ENCODE measurements at regions not wholly inside any gene's neighbourhood (a gene's known extent, or its start where the extent isn't known, plus 50 kb on each side); places are given as distances from the start of the nearest gene placed in this dataset.
"Not testable (repeated sequence)": the region's sequence is repeated elsewhere in the genome, so short reads cannot be mapped to it uniquely, and the experiment has no call there.

DNA sequence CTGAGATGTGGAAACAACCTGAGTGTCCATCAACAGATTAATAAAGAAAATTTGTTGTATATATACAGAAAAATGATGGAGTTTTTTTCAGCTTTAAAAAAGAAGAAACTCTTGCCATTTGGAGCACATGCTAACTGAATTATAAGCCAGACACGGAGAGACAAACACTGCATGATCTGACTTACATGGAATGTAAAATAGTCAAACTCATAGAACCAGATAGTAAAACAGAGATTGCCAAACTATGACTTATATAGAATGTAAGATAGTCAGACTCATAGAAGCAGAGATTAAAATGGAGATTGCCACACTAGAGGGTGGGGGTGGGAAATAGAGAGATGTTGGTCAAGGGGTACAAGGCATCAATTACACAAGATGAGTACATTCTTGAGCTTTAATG, 1786.6 kb downstream of the PLA2G4A start:
- ATAC-seq (replicated peaks in 6 of 8): no peak
- in situ Hi-C loops (cut with MboI; ENCODE audit: low pct_unique_long_range_greater_than_20kb in 2 of 9, low sequenced_read_pairs in 9 of 9, unreplicated experiment in 9 of 9): no loop called here
- H3K4me3 ChIP-seq: no peak overlapping the region
- H3K4me1 ChIP-seq (replicated peaks in 1 of 2): no peaks in the 10 kb centered on the region
- WGBS, 10 experiments: 0 to 100% (median 86%) methylated on average over 1 of the region's 1 CpG; no CpG with 5 or more reads in 2 of the 10 experiments
- H3K27ac ChIP-seq: no peak overlapping the region

GRCh38 chr1:188620236-188620635, 1791.5 kb downstream of the PLA2G4A start:
- Histone ChIP-seq H3K27ac (no peak overlapping the region), H3K4me3 (no peak overlapping the region), H3K4me1 (replicated peaks in 1 of 2) (no peaks in the 10 kb centered on the region)
- ATAC-seq (replicated peaks in 6 of 8): no peak
- in situ Hi-C loops (cut with MboI; ENCODE audit: low pct_unique_long_range_greater_than_20kb in 2 of 9, low sequenced_read_pairs in 9 of 9, unreplicated experiment in 9 of 9): no loop called here
- WGBS, 10 experiments: 32 to 100% (median 72%) methylated on average over 2 to 4 of the region's 4 CpGs; no CpG with 5 or more reads in 2 of the 10 experiments

GRCh38 chr1:188641566-188642211, 1812.9 kb downstream of the PLA2G4A start:
- H3K4me3 ChIP-seq: no peak overlapping the region
- ATAC-seq (replicated peaks in 6 of 8): peak in 5 of 8 experiments; percentile 56 to 84 (median 77)
- in situ Hi-C loops (cut with MboI; ENCODE audit: low pct_unique_long_range_greater_than_20kb in 2 of 9, low sequenced_read_pairs in 9 of 9, unreplicated experiment in 9 of 9): no loop called here
- WGBS, 10 experiments: 6 to 97% (median 60%) methylated on average over 1 to 2 of the region's 2 CpGs; no CpG with 5 or more reads in 1 of the 10 experiments
- peaks cover 0 to 3% of the 10 kb centered on the region in 2 donors for H3K4me1 ChIP-seq (replicated peaks in 1 of 2)
- no peak overlapping the region for H3K27ac ChIP-seq

DNA sequence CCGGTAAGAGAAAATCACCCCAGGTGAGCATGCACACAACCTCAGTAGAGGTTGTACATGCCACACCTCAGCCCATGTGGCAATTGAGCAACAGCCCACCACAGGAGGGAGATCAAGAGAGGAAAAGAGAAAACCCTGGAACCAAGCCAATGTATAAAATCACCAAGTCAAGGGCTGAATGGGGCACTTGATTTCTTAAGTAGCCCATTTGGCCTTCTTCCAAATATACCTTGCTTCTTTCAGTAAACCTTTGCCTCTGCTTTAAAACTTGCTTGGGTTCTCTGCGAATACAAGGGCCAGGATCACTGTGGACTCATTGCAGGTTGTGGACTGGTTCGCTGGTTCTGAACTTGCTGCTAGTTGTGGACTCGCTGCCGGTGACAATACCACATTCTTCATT, 1814.0 kb downstream of the PLA2G4A start:
- H3K27ac ChIP-seq: no peak overlapping the region
- peaks cover 0 to 3% of the 10 kb centered on the region in 2 donors for H3K4me1 ChIP-seq (replicated peaks in 1 of 2)
- in situ Hi-C loops (cut with MboI; ENCODE audit: low pct_unique_long_range_greater_than_20kb in 2 of 9, low sequenced_read_pairs in 9 of 9, unreplicated experiment in 9 of 9): no loop called here
- ATAC-seq (replicated peaks in 6 of 8): no peak
- 0 to 100% (median 87%) methylated on average over 1 to 5 of the region's 5 CpGs for WGBS, 10 experiments
- H3K4me3 ChIP-seq: no peak overlapping the region

- peak in 5 of 8 experiments; percentile 33 to 85 (median 63) for ATAC-seq (replicated peaks in 6 of 8)
- WGBS, 10 experiments: 0 to 100% (median 86%) methylated on average over 1 of the region's 1 CpG; no CpG with 5 or more reads in 2 of the 10 experiments
- H3K27ac ChIP-seq: no peak overlapping the region
Observed at GRCh38 chr1:188652678-188653077, 1823.9 kb downstream of the PLA2G4A start.

GRCh38 chr1:188655966-188656365, 1821.7 kb downstream of the BRINP3 start:
- H3K4me3 ChIP-seq; ATAC-seq (replicated peaks in 6 of 8); H3K27ac ChIP-seq; in situ Hi-C loops (cut with MboI; ENCODE audit: low pct_unique_long_range_greater_than_20kb in 2 of 9, low sequenced_read_pairs in 9 of 9, unreplicated experiment in 9 of 9); H3K4me1 ChIP-seq (replicated peaks in 1 of 2): not testable (repeated sequence)
- 50 to 99% (median 93%) methylated on average over 1 to 16 of the region's 16 CpGs; no CpG with 5 or more reads in 1 of the 10 experiments for WGBS, 10 experiments

More at GRCh38 chr1:188652678-188653077, 1823.9 kb downstream of the PLA2G4A start:
- Histone ChIP-seq H3K4me1 (replicated peaks in 1 of 2) (peaks cover 0 to 3% of the 10 kb centered on the region in 2 donors), H3K4me3 (no peak overlapping the region)
- in situ Hi-C loops (cut with MboI; ENCODE audit: low pct_unique_long_range_greater_than_20kb in 2 of 9, low sequenced_read_pairs in 9 of 9, unreplicated experiment in 9 of 9): no loop called here

GRCh38 chr1:188660572-188660971, 1817.1 kb downstream of the BRINP3 start:
- in situ Hi-C loops (cut with MboI; ENCODE audit: low pct_unique_long_range_greater_than_20kb in 2 of 9, low sequenced_read_pairs in 9 of 9, unreplicated experiment in 9 of 9): no loop called here
- H3K4me1 ChIP-seq (replicated peaks in 1 of 2): no peaks in the 10 kb centered on the region
- H3K4me3 ChIP-seq: no peak overlapping the region
- peak in 3 of 8 experiments; percentile 42 to 56 (median 51) for ATAC-seq (replicated peaks in 6 of 8)
- no peak overlapping the region for H3K27ac ChIP-seq

DNA sequence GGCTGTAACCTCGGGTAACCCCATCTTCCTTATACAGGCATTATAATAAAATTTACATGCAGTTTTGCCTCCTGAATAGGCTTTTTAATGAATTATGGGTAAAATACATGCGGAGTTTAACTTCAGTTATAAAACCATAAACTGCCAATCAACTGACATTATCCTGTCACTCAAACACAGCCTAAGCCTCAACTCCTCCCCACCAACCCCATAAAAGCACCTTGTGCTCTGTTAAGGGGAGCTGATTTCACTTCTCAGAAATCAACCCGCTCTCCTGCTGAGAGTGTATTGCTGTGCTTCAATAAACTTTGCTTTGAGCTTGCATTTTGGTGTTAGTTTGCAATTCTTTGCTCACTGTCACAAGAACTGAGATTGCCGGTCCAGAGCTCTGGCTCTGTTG, 1812.2 kb downstream of the BRINP3 start:
- in situ Hi-C loops (cut with MboI; ENCODE audit: low pct_unique_long_range_greater_than_20kb in 2 of 9, low sequenced_read_pairs in 9 of 9, unreplicated experiment in 9 of 9): no loop called here

DNA sequence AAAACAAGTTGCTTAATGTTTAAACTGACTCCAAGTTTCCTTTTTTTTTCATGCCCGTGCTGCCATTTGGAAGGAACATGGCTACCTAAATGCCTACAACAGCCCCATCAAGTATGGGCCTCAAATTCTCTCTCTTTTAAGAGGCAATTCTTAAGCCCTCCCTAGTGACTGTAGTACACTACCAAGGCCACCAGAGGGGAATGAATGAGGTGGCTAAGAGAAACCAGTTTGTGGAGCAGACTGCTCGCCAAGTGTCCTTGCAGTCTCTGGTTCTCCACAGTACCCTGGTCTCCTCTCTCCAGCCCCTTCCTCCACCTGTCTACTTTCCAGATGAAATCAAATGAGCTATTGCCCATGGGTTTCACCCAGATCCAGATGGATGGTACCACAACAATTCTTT, 1809.6 kb downstream of the BRINP3 start:
- Histone ChIP-seq H3K4me3 (no peak overlapping the region), H3K27ac (no peak overlapping the region), H3K4me1 (replicated peaks in 1 of 2) (peaks cover 0 to 4% of the 10 kb centered on the region in 2 donors)
- ATAC-seq (replicated peaks in 6 of 8): no peak
- in situ Hi-C loops (cut with MboI; ENCODE audit: low pct_unique_long_range_greater_than_20kb in 2 of 9, low sequenced_read_pairs in 9 of 9, unreplicated experiment in 9 of 9): no loop called here
- WGBS, 10 experiments: 0 to 100% (median 83%) methylated on average over 1 to 2 of the region's 2 CpGs; no CpG with 5 or more reads in 3 of the 10 experiments

More for the DNA sequence above, 1812.2 kb downstream of the BRINP3 start:
- no peak overlapping the region for H3K4me3 ChIP-seq
- H3K4me1 ChIP-seq (replicated peaks in 1 of 2): peaks cover 0 to 4% of the 10 kb centered on the region in 2 donors
- 0 to 82% (median 19%) methylated on average over 1 to 4 of the region's 4 CpGs; no CpG with 5 or more reads in 1 of the 10 experiments for WGBS, 10 experiments
- no peak overlapping the region for H3K27ac ChIP-seq
- no peak for ATAC-seq (replicated peaks in 6 of 8)

DNA sequence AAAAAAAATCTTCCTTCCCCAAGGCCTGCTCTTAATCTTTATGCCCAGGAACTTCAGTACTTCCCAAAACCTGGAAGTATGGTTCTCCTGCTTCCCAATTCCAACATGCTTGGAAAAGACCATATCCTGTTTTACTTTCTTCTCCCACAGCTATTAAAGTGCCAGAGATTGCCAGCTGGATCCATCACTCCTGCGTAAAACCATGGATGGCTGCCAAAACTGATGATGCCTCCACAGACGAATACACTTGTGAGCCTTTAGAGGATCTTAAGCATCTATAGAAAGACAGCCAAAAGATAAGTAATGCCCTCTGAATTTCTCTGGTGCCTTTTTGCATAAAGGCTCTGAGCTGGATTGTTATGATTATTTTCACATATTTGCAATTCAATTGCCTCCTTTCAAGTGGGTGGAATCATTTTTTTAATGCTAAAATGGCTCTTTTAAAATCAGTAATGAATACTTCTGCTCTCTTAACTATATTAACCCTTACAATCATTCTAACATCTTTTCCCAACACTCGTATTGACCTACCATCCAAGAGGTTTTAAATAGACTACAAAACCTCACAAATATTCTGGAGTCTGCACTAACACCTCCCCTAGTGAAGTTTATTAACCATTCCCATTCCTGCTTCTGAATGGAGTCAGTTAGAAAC, 1807.8 kb downstream of the BRINP3 start:
- Histone ChIP-seq H3K4me1 (replicated peaks in 1 of 2) (peaks cover 0 to 4% of the 10 kb centered on the region in 2 donors), H3K4me3 (no peak overlapping the region), H3K27ac (no peak overlapping the region)
- in situ Hi-C loops (cut with MboI; ENCODE audit: low pct_unique_long_range_greater_than_20kb in 2 of 9, low sequenced_read_pairs in 9 of 9, unreplicated experiment in 9 of 9): no loop called here
- WGBS, 10 experiments: 5 to 83% (median 22%) methylated on average over 1 to 3 of the region's 3 CpGs
- ATAC-seq (replicated peaks in 6 of 8): peak in 6 of 8 experiments; percentile 18 to 80 (median 62)

- no peak overlapping the region for H3K4me3 ChIP-seq
- H3K4me1 ChIP-seq (replicated peaks in 1 of 2): peaks cover 0 to 4% of the 10 kb centered on the region in 2 donors
- in situ Hi-C loops (cut with MboI; ENCODE audit: low pct_unique_long_range_greater_than_20kb in 2 of 9, low sequenced_read_pairs in 9 of 9, unreplicated experiment in 9 of 9): no loop called here
- no peak overlapping the region for H3K27ac ChIP-seq
- 0 to 100% (median 96%) methylated on average over 1 to 2 of the region's 2 CpGs; no CpG with 5 or more reads in 2 of the 10 experiments for WGBS, 10 experiments
- no peak for ATAC-seq (replicated peaks in 6 of 8)
Observed at GRCh38 chr1:188670837-188671236, 1806.8 kb downstream of the BRINP3 start.

GRCh38 chr1:188672153-188672552, 1805.5 kb downstream of the BRINP3 start:
- in situ Hi-C loops (cut with MboI; ENCODE audit: low pct_unique_long_range_greater_than_20kb in 2 of 9, low sequenced_read_pairs in 9 of 9, unreplicated experiment in 9 of 9): no loop called here
- no peak for ATAC-seq (replicated peaks in 6 of 8)

GRCh38 chr1:188689542-188689941, 1788.1 kb downstream of the BRINP3 start:
- ATAC-seq (replicated peaks in 6 of 8): no peak
- Histone ChIP-seq H3K4me1 (replicated peaks in 1 of 2) (no peaks in the 10 kb centered on the region), H3K4me3 (no peak overlapping the region), H3K27ac (no peak overlapping the region)
- in situ Hi-C loops (cut with MboI; ENCODE audit: low pct_unique_long_range_greater_than_20kb in 2 of 9, low sequenced_read_pairs in 9 of 9, unreplicated experiment in 9 of 9): no loop called here
- WGBS, 10 experiments: 0 to 89% (median 74%) methylated on average over 1 to 4 of the region's 4 CpGs; no CpG with 5 or more reads in 2 of the 10 experiments

More at GRCh38 chr1:188672153-188672552, 1805.5 kb downstream of the BRINP3 start:
- Histone ChIP-seq H3K4me3 (no peak overlapping the region), H3K27ac (no peak overlapping the region), H3K4me1 (replicated peaks in 1 of 2) (peaks cover 0 to 4% of the 10 kb centered on the region in 2 donors)

All from motor neuron (in vitro differentiated cells).